GM18858 (cell line): ENCODE measurements at regions not wholly inside any gene's neighbourhood (a gene's known extent, or its start where the extent isn't known, plus 50 kb on each side); places are given as distances from the start of the nearest gene placed in this dataset.

ENCODE experiments used
- ATAC-seq: cut with Tn5 transposase; IDR thresholded peaks from one replicate; pipeline ENCODE4 v1.9.1; 2021; ENCODE audit not compliant: unreplicated experiment

GRCh38 chr18:47758000-47758399 is 172.5 kb downstream of the SMAD2 start:
- ATAC-seq: no peak

GRCh38 chr18:47756364-47757016 is 174.0 kb downstream of the SMAD2 start:
- ATAC-seq: no peak

GRCh38 chr18:47755102-47755456 is 175.4 kb downstream of the SMAD2 start:
- no peak for ATAC-seq

- no peak for ATAC-seq
These were observed 176.0 kb downstream of the SMAD2 start for GRCh38 chr18:47754311-47755101.

- no peak for ATAC-seq
These were observed 177.4 kb downstream of the SMAD2 start for GRCh38 chr18:47752796-47753645.

- no peak for ATAC-seq
These were observed 179.5 kb downstream of the SMAD2 start for GRCh38 chr18:47750889-47751423.

- ATAC-seq: no peak
These were observed 180.9 kb downstream of the SMAD2 start for GRCh38 chr18:47749600-47749973.

- ATAC-seq: peak; percentile 62
These were observed 181.4 kb downstream of the SMAD2 start for GRCh38 chr18:47748847-47749599.

- ATAC-seq: no peak
These were observed 182.2 kb downstream of the SMAD2 start for GRCh38 chr18:47748093-47748796.

- ATAC-seq: no peak
These were observed 183.1 kb downstream of the SMAD2 start for GRCh38 chr18:47747260-47747795.

- no peak for ATAC-seq
These were observed 183.8 kb downstream of the SMAD2 start for GRCh38 chr18:47746615-47747014.

- ATAC-seq: no peak
These were observed 185.2 kb downstream of the SMAD2 start for GRCh38 chr18:47745227-47745626.

GRCh38 chr18:47737956-47738355 is 192.5 kb downstream of the SMAD2 start:
- no peak for ATAC-seq

- ATAC-seq: no peak
These were observed 193.1 kb downstream of the SMAD2 start for GRCh38 chr18:47737198-47737830.

- no peak for ATAC-seq
These were observed 193.9 kb downstream of the SMAD2 start for GRCh38 chr18:47736376-47737140.

- no peak for ATAC-seq
These were observed 195.3 kb downstream of the SMAD2 start for GRCh38 chr18:47735041-47735702.

- no peak for ATAC-seq
These were observed 199.2 kb downstream of the SMAD2 start for GRCh38 chr18:47731276-47731675.

GRCh38 chr18:47730795-47731194 is 199.7 kb downstream of the SMAD2 start:
- no peak for ATAC-seq
